Stimulated activated CD4-positive, alpha-beta T cell treated with anti-CD3 and anti-CD28 coated beads, TNF-alpha, amount 100 ng/mL, for 4 hours (primary cell): ENCODE measurements at regions not wholly inside any gene's neighbourhood (a gene's known extent, or its start where the extent isn't known, plus 50 kb on each side); places are given as distances from the start of the nearest gene placed in this dataset.

ENCODE experiments used
- DNase-seq, 3 experiments: peaks; one replicate each; pipeline ENCODE4 v3.0.0-alpha.2; 2020; ENCODE audit warnings: low read depth in 3 of 3

GRCh38 chr10:78997635-78998618 lies 70.8 kb upstream of the ZMIZ1 start:
- DNase-seq, result no peak

GRCh38 chr10:79001082-79001885 lies 67.5 kb upstream of the ZMIZ1 start:
- no peak for DNase-seq

- DNase-seq, result no peak
These were observed 66.4 kb upstream of the ZMIZ1 start for GRCh38 chr10:79002336-79002735.

GRCh38 chr10:79003183-79004100 lies 65.3 kb upstream of the ZMIZ1 start:
- DNase-seq, result no peak

GRCh38 chr10:79004311-79004710 lies 64.5 kb upstream of the ZMIZ1 start:
- DNase-seq, result no peak

- no peak for DNase-seq
These were observed 63.5 kb upstream of the ZMIZ1 start for GRCh38 chr10:79005126-79005810.

GRCh38 chr10:79007018-79007417 lies 61.7 kb upstream of the ZMIZ1 start:
- DNase-seq, result no peak

GRCh38 chr10:79007421-79008319 lies 61.1 kb upstream of the ZMIZ1 start:
- DNase-seq, result no peak

GRCh38 chr10:79009145-79009544 lies 59.6 kb upstream of the ZMIZ1 start:
- no peak for DNase-seq

- no peak for DNase-seq
These were observed 56.2 kb upstream of the ZMIZ1 start for GRCh38 chr10:79012567-79012966.

GRCh38 chr10:79013406-79013987 lies 55.3 kb upstream of the ZMIZ1 start:
- no peak for DNase-seq

GRCh38 chr10:79014796-79015195 lies 54.0 kb upstream of the ZMIZ1 start:
- DNase-seq, result no peak

GRCh38 chr10:79017882-79018520 lies 50.8 kb upstream of the ZMIZ1 start:
- DNase-seq, result no peak

GRCh38 chr10:79018521-79019011 lies 50.2 kb upstream of the ZMIZ1 start:
- no peak for DNase-seq
